22Rv1 (cell line): ENCODE measurements at regions not wholly inside any gene's neighbourhood (a gene's known extent, or its start where the extent isn't known, plus 50 kb on each side); places are given as distances from the start of the nearest gene placed in this dataset.

Experiments used
- H3K27ac ChIP-seq: fragments of 450-650 bp; 2 replicates; pipeline ENCODE4 v1.5.1; 2017
- CTCF ChIP-seq: fragments of 450-650 bp; IDR thresholded peaks from 2 replicates; pipeline ENCODE4 v1.5.1; 2017; ENCODE audit warnings: mild to moderate bottlenecking
- ZFX ChIP-seq: fragments of 450-650 bp; IDR thresholded peaks from 2 replicates; pipeline ENCODE4 v1.6.1; 2017; ENCODE audit warnings: antibody characterized with exemption, borderline replicate concordance

GRCh38 chrX:87798039-87798438 lies 280.4 kb downstream of the KLHL4 start:
- H3K27ac ChIP-seq: no peak overlapping the region
- TF ChIP-seq CTCF (no peak), ZFX (no peak)

GRCh38 chrX:87805829-87806490 lies 288.4 kb downstream of the KLHL4 start:
- TF ChIP-seq ZFX (no peak), CTCF (no peak)
- H3K27ac ChIP-seq: no peak overlapping the region

GRCh38 chrX:87808576-87809243 lies 291.1 kb downstream of the KLHL4 start:
- no peak overlapping the region for H3K27ac ChIP-seq
- TF ChIP-seq ZFX (no peak), CTCF (no peak)

GRCh38 chrX:87813566-87813965 lies 296.0 kb downstream of the KLHL4 start:
- no peak overlapping the region for H3K27ac ChIP-seq
- TF ChIP-seq CTCF: no peak
- TF ChIP-seq ZFX: no peak

- TF ChIP-seq CTCF: no peak
- no peak for TF ChIP-seq ZFX
- no peak overlapping the region for H3K27ac ChIP-seq
Measured at GRCh38 chrX:87846956-87847355, 329.4 kb downstream of the KLHL4 start.

- no peak overlapping the region for H3K27ac ChIP-seq
- TF ChIP-seq CTCF (no peak), ZFX (no peak)
Measured at GRCh38 chrX:87873347-87873941, 355.8 kb downstream of the KLHL4 start.

GRCh38 chrX:87874043-87874442 lies 356.4 kb downstream of the KLHL4 start:
- TF ChIP-seq CTCF (no peak), ZFX (no peak)
- H3K27ac ChIP-seq: no peak overlapping the region
